AG04450 (cell line): ENCODE measurements at regions not wholly inside any gene's neighbourhood (a gene's known extent, or its start where the extent isn't known, plus 50 kb on each side); places are given as distances from the start of the nearest gene placed in this dataset.

Experiments
- CTCF ChIA-PET: fragments of 300-600, 350-600 bp; formaldehyde crosslinking; extraction: SDS; loops from one replicate; lab custom pipeline; 2022; ENCODE audit warnings: antibody characterized with exemption, inconsistent platforms; lab: Charles Lee
- POLR2A ChIA-PET: fragments of 350-600 bp; formaldehyde crosslinking; extraction: SDS; loops from one replicate; lab custom pipeline; 2021; ENCODE audit warnings: antibody characterized with exemption, inconsistent platforms; lab: Yijun Ruan, JAX
- DNase-seq: peaks from one replicate; pipeline ENCODE4 v3.0.0-alpha.2; 2011; ENCODE audit warnings: low read depth, low spot score
- H3K27ac ChIP-seq: one replicate; pipeline ENCODE4 v1.5.1; 2012; ENCODE audit warnings: low read depth, low read length, control low read depth
- H3K27me3 ChIP-seq: one replicate; pipeline ENCODE4 v1.6.0; 2012; ENCODE audit warnings: low read length; ENCODE audit not compliant: control insufficient read depth, insufficient read depth
- H3K4me3 ChIP-seq: 2 replicates; pipeline ENCODE4 v1.5.1; 2011; ENCODE audit warnings: mild to moderate bottlenecking, low read depth, low read length, control low read depth
- H3K9me3 ChIP-seq: 2 replicates; pipeline ENCODE4 v1.5.1; 2012; ENCODE audit warnings: low read length; ENCODE audit not compliant: control insufficient read depth, insufficient read depth
- CTCF ChIP-seq: IDR thresholded peaks from 2 replicates; pipeline ENCODE4 v1.5.1; 2011; ENCODE audit warnings: low read depth, low read length, control low read depth, inconsistent platforms

- H3K4me3 ChIP-seq, result no peak overlapping the region
- no peaks in the 10 kb centered on the region for H3K27me3 ChIP-seq
- no peak for TF ChIP-seq CTCF
- ChIA-PET CTCF (no interaction called here), POLR2A (no interaction called here)
- H3K9me3 ChIP-seq, result peaks cover 53% of the 10 kb centered on the region
- no peak for DNase-seq
- no peak overlapping the region for H3K27ac ChIP-seq
Observed at GRCh38 chr22:49503896-49504521, 323.7 kb downstream of the BRD1 start.

- H3K27me3 ChIP-seq, result no peaks in the 10 kb centered on the region
- H3K4me3 ChIP-seq, result no peak overlapping the region
- peaks cover 55% of the 10 kb centered on the region for H3K9me3 ChIP-seq
- TF ChIP-seq CTCF, result no peak
- ChIA-PET POLR2A (no interaction called here), CTCF (no interaction called here)
- no peak for DNase-seq
- H3K27ac ChIP-seq, result no peak overlapping the region
Observed at GRCh38 chr22:49503321-49503720, 324.4 kb downstream of the BRD1 start.

GRCh38 chr22:49502126-49502826 is 325.4 kb downstream of the BRD1 start:
- DNase-seq, result no peak
- Histone ChIP-seq H3K27ac (no peak overlapping the region), H3K27me3 (no peaks in the 10 kb centered on the region), H3K9me3 (peaks cover 51% of the 10 kb centered on the region), H3K4me3 (no peak overlapping the region)
- CTCF ChIA-PET, result no interaction called here
- POLR2A ChIA-PET, result no interaction called here
- no peak for TF ChIP-seq CTCF

GRCh38 chr22:49500942-49501395 is 326.7 kb downstream of the BRD1 start:
- Histone ChIP-seq H3K4me3 (no peak overlapping the region), H3K27ac (no peak overlapping the region), H3K9me3 (peaks cover 40% of the 10 kb centered on the region), H3K27me3 (no peaks in the 10 kb centered on the region)
- ChIA-PET CTCF (no interaction called here), POLR2A (no interaction called here)
- TF ChIP-seq CTCF, result no peak
- DNase-seq, result no peak

- ChIA-PET POLR2A (no interaction called here), CTCF (no interaction called here)
- Histone ChIP-seq H3K27me3 (no peaks in the 10 kb centered on the region), H3K9me3 (peaks cover 38% of the 10 kb centered on the region), H3K4me3 (no peak overlapping the region), H3K27ac (no peak overlapping the region)
- no peak for DNase-seq
- no peak for TF ChIP-seq CTCF
Observed at GRCh38 chr22:49500076-49500460, 327.6 kb downstream of the BRD1 start.
